ENCODE measurements at regions not wholly inside any gene's neighbourhood (a gene's known extent, or its start where the extent isn't known, plus 50 kb on each side); places are given as distances from the start of the nearest gene placed in this dataset.

DNA sequence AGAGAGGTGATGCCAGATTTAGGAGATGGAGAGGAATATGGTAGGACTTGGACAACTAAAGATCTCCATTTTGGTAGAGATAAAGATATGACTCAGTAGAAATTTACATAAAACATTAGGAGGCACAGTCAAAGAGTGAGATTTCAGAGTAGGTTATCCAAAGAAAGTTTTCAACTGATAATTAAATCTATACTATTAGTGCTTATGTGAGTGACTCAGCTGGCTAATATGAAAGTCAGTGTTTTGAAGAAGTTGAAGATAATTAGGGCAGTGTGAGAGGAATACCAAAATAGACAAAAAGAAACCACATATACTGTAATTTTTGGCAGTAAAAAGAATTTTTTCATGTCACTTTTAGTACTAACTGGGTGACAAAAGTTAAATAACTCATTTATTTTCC is 712.8 kb upstream of the HS3ST5 start:
- no peak for TF ChIP-seq POLR2A (IDR thresholded peaks at IDR 0.05; ENCODE audit: low read depth, low read length)
- no peak for TF ChIP-seq EZH2 (IDR thresholded peaks at IDR 0.05; ENCODE audit: borderline replicate concordance, control insufficient read depth, low read depth, low read length)
- TF ChIP-seq FOXM1 (IDR thresholded peaks at IDR 0.05; ENCODE audit: low read depth, low read length): no peak
- no peak for TF ChIP-seq POLR2AphosphoS5 (IDR thresholded peaks at IDR 0.05; ENCODE audit: low read length)
- TF ChIP-seq CTCF (IDR thresholded peaks at IDR 0.05 in 2 of 3, conservative IDR thresholded peaks at IDR 0.05 in 1 of 3; ENCODE audit: control insufficient read depth in 2 of 3, extremely low read depth in 1 of 3, insufficient read depth in 1 of 3, low read depth in 3 of 3, low read length in 3 of 3): no peak
- TF ChIP-seq BCL3 (IDR thresholded peaks at IDR 0.05; ENCODE audit: borderline replicate concordance, insufficient read depth, low read depth, low read length, poor library complexity, severe bottlenecking): no peak
- TF ChIP-seq EGR1 (IDR thresholded peaks at IDR 0.05; ENCODE audit: borderline replicate concordance in 1 of 2, low read depth in 2 of 2, low read length in 2 of 2): no peak
- TF ChIP-seq SMAD1 (IDR thresholded peaks at IDR 0.05; ENCODE audit: low read depth, partially characterized antibody): no peak
- TF ChIP-seq MTA3 (IDR thresholded peaks at IDR 0.05; ENCODE audit: borderline replicate concordance, low read length): no peak
